ENCODE measurements at regions not wholly inside any gene's neighbourhood (a gene's known extent, or its start where the extent isn't known, plus 50 kb on each side); places are given as distances from the start of the nearest gene placed in this dataset.
"Not testable (repeated sequence)": the region's sequence is repeated elsewhere in the genome, so short reads cannot be mapped to it uniquely, and the experiment has no call there.

GRCh38 chr18:33826151-33826550 is 248.1 kb downstream of the ASXL3 start:
- in situ Hi-C loops (cut with MboI; ENCODE audit: low sequenced_read_pairs) = loop anchor here (25.0 kb wide), 1 partner anchor 111 kb away; no protein-coding TSS in a partner anchor

GRCh38 chr18:33821503-33821902 is 243.5 kb downstream of the ASXL3 start:
- in situ Hi-C loops (cut with MboI; ENCODE audit: low sequenced_read_pairs) = no loop called here

GRCh38 chr18:33820517-33821371 is 242.7 kb downstream of the ASXL3 start:
- in situ Hi-C loops (cut with MboI; ENCODE audit: low sequenced_read_pairs) = no loop called here

- in situ Hi-C loops (cut with MboI; ENCODE audit: low sequenced_read_pairs) = not testable (repeated sequence)
These were observed 241.8 kb downstream of the ASXL3 start for GRCh38 chr18:33819692-33820343.

GRCh38 chr18:33818145-33818544 is 240.1 kb downstream of the ASXL3 start:
- in situ Hi-C loops (cut with MboI; ENCODE audit: low sequenced_read_pairs) = no loop called here

- in situ Hi-C loops (cut with MboI; ENCODE audit: low sequenced_read_pairs) = no loop called here
These were observed 239.1 kb downstream of the ASXL3 start for GRCh38 chr18:33817096-33817495.

GRCh38 chr18:33814546-33814945 is 236.5 kb downstream of the ASXL3 start:
- in situ Hi-C loops (cut with MboI; ENCODE audit: low sequenced_read_pairs) = no loop called here

- in situ Hi-C loops (cut with MboI; ENCODE audit: low sequenced_read_pairs) = no loop called here
These were observed 234.2 kb downstream of the ASXL3 start for GRCh38 chr18:33812186-33812585.

DNA sequence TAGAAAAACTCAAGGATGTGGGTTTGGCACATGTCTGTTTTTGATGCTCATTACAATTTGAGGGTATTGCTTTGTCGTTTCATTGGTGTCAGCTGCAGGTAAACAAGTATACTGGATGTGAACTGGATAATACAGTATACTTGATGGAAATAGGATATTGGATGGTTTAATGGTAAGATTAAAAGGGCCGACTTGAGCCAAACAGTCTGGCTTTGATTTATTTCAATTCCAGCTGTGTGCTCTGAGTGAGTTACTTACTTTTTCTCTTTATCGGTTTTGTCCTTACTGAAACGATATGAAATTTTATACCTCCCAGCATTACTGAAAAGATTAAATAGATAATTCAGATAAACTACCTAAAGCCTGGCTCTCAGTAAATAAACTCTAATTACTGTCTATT is 227.6 kb downstream of the ASXL3 start:
- in situ Hi-C loops (cut with MboI; ENCODE audit: low sequenced_read_pairs) = no loop called here

GRCh38 chr18:33804258-33804657 is 226.2 kb downstream of the ASXL3 start:
- in situ Hi-C loops (cut with MboI; ENCODE audit: low sequenced_read_pairs) = no loop called here

- in situ Hi-C loops (cut with MboI; ENCODE audit: low sequenced_read_pairs) = no loop called here
These were observed 225.6 kb downstream of the ASXL3 start for GRCh38 chr18:33803636-33804035.

DNA sequence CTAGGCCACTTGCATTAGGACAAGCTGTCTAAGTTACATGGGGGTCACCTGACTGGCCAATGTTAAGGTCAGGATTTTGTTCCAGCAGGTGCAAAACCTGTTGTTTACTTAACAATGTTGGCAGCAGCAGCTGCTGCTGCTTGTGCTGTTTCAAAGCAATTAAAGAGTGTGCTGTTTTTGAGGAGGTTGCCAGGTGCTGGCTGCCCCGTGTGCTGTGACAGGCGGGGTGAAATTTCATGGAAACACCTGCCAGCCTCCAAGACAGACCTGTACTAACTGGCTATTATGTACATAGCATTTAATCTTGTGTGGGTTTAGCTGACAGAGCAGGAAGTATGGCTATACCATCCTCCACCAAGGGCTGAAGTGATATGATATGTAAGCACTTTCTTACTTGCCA is 224.9 kb downstream of the ASXL3 start:
- in situ Hi-C loops (cut with MboI; ENCODE audit: low sequenced_read_pairs) = no loop called here
